Nucleus accumbens (tissue), 56 donors: ENCODE measurements at regions not wholly inside any gene's neighbourhood (a gene's known extent, or its start where the extent isn't known, plus 50 kb on each side); places are given as distances from the start of the nearest gene placed in this dataset.
"Not testable (repeated sequence)": the region's sequence is repeated elsewhere in the genome, so short reads cannot be mapped to it uniquely, and the experiment has no call there.

ENCODE experiments used
- DNase-seq, 56 donors: peaks; one replicate each; lab custom pipeline; 2025; lab: John Stamatoyannopoulos, UW

DNA sequence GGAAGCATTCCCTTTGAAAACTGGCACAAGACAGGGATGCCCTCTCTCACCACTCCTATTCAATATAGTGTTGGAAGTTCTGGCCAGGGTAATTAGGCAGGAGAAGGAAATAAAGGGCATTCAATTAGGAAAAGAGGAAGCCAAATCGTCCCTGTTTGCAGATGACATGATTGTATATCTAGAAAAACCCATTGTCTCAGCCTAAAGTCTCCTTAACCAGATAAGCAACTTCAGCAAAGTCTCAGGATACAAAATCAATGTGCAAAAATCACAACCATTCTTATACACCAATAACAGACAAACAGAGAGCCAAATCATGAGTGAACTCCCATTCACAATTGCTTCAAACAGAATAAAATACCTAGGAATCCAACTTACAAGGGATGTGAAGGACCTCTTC is 1521.3 kb upstream of the TPTE start:
- DNase-seq: not testable (repeated sequence)

DNA sequence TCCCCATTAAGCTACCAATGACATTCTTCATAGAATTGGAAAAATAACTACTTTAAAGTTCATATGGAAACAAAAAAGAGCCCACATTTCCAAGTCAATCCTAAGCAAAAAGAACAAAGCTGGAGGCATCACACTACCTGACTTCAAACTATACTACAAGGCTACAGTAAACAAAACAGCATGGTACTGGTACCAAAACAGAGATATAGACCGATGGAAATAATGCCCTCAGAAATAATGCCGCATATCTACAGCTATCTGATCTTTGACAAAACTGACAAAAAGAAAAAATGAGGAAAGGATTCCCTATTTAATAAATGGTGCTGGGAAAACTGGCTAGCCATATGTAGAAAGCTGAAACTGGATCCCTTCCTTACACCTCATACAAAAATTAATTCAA is 1520.7 kb upstream of the TPTE start:
- not testable (repeated sequence) for DNase-seq

GRCh38 chr21:9001890-9002663 is 1519.3 kb upstream of the TPTE start:
- DNase-seq: not testable (repeated sequence)

- not testable (repeated sequence) for DNase-seq
Measured at GRCh38 chr21:9003909-9004814, 1517.2 kb upstream of the TPTE start.

DNA sequence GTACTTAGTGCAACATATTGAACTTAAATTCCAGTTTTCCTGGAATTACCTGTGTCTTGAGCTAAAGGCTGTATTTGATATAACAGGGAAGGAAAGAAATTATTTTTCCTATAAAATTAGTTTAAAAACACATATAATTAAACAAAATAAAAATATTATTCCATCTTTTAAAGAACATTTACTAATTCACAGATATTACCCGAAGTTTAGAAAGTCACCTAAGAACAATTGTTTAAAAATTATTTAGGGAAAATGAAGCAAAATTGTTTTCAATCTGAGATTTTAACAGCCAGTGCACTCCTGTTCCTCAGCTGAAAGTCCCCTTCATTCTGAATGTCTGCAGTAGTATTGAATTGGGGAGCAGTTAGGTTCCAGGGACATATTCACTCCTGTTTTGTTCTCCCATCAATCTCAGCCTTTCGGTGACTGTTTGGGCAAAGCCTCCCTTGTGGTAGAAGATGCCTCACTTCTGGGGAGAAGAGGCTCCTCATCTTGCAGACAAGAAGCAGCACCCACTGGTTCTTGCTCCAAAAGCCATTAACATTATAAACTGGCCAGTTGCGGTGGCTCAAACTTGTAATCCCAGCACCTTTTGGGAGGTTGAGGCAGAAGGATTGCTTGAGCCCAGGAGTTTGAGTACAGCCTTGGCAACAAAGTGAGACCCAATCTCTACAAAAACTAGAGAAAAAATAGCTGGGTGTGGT is 1516.4 kb upstream of the TPTE start:
- DNase-seq: not testable (repeated sequence)

- DNase-seq: not testable (repeated sequence)
Measured at GRCh38 chr21:9005671-9006070, 1515.7 kb upstream of the TPTE start.

GRCh38 chr21:9006111-9006510 is 1515.3 kb upstream of the TPTE start:
- DNase-seq: not testable (repeated sequence)

GRCh38 chr21:9006553-9007323 is 1514.6 kb upstream of the TPTE start:
- DNase-seq: not testable (repeated sequence)

GRCh38 chr21:9008636-9009035 is 1512.7 kb upstream of the TPTE start:
- DNase-seq: no peak

- not testable (repeated sequence) for DNase-seq
Measured at GRCh38 chr21:9009267-9010016, 1511.9 kb upstream of the TPTE start.

GRCh38 chr21:9010121-9010795 is 1511.1 kb upstream of the TPTE start:
- not testable (repeated sequence) for DNase-seq

- DNase-seq: not testable (repeated sequence)
Measured at GRCh38 chr21:9010936-9011890, 1510.2 kb upstream of the TPTE start.

GRCh38 chr21:9011916-9012315 is 1509.5 kb upstream of the TPTE start:
- not testable (repeated sequence) for DNase-seq

GRCh38 chr21:9013502-9014242 is 1507.7 kb upstream of the TPTE start:
- not testable (repeated sequence) for DNase-seq

GRCh38 chr21:9014243-9014734 is 1507.1 kb upstream of the TPTE start:
- not testable (repeated sequence) for DNase-seq

GRCh38 chr21:9015483-9016197 is 1505.7 kb upstream of the TPTE start:
- not testable (repeated sequence) for DNase-seq
